Endodermal cell (in vitro differentiated cells): ENCODE measurements at regions not wholly inside any gene's neighbourhood (a gene's known extent, or its start where the extent isn't known, plus 50 kb on each side); places are given as distances from the start of the nearest gene placed in this dataset.

Source experiments
- DNase-seq: peaks from one replicate; pipeline ENCODE4 v3.0.0-alpha.2; 2017
- H3K27ac ChIP-seq: 2 replicates; pipeline ENCODE4 v1.5.1; 2013; ENCODE audit warnings: mild to moderate bottlenecking, low read depth, low read length, moderate library complexity
- H3K27me3 ChIP-seq: 2 replicates; pipeline ENCODE4 v1.6.1; 2013; ENCODE audit warnings: mild to moderate bottlenecking, low read length, moderate library complexity; ENCODE audit not compliant: insufficient read depth, control insufficient read depth, poor library complexity, severe bottlenecking
- H3K36me3 ChIP-seq: 2 replicates; pipeline ENCODE4 v1.7.0; 2013; ENCODE audit warnings: mild to moderate bottlenecking, low read length, moderate library complexity; ENCODE audit not compliant: control insufficient read depth, insufficient read depth
- H3K4me1 ChIP-seq: one replicate; pipeline ENCODE4 v1.7.0; 2013; ENCODE audit warnings: low read length; ENCODE audit not compliant: control insufficient read depth, insufficient read depth
- H3K4me3 ChIP-seq: 2 replicates; pipeline ENCODE4 v1.5.1; 2013; ENCODE audit warnings: mild to moderate bottlenecking, low read length, moderate library complexity
- H3K9ac ChIP-seq: 2 replicates; pipeline ENCODE4 v1.6.1; 2013; ENCODE audit warnings: mild to moderate bottlenecking, low read length, moderate library complexity; ENCODE audit not compliant: poor library complexity, severe bottlenecking; ENCODE audit errors: extremely low read depth
- H3K9me3 ChIP-seq: 2 replicates; pipeline ENCODE4 v1.6.1; 2013; ENCODE audit warnings: mild to moderate bottlenecking, low read length, moderate library complexity; ENCODE audit not compliant: control insufficient read depth
- H3K27ac Mint-ChIP-seq: 2 replicates; pipeline ENCODE4 v1.8.0; 2020; ENCODE audit warnings: mixed read lengths
- H3K27me3 Mint-ChIP-seq: 2 replicates; pipeline ENCODE4 v1.8.0; 2021; ENCODE audit warnings: mild to moderate bottlenecking, mixed read lengths; ENCODE audit not compliant: insufficient read depth
- H3K36me3 Mint-ChIP-seq: 2 replicates; pipeline ENCODE4 v1.8.0; 2020; ENCODE audit warnings: low read depth, mixed read lengths
- H3K4me1 Mint-ChIP-seq: 2 replicates; pipeline ENCODE4 v1.8.0; 2020; ENCODE audit warnings: mixed read lengths
- H3K4me3 Mint-ChIP-seq: 2 replicates; pipeline ENCODE4 v1.8.0; 2020; ENCODE audit warnings: mild to moderate bottlenecking, moderate library complexity, mixed read lengths
- H3K9me3 Mint-ChIP-seq: 2 replicates; pipeline ENCODE4 v1.8.0; 2020; ENCODE audit warnings: mild to moderate bottlenecking, mixed read lengths
- CTCF ChIP-seq: fragments of 200-600 bp; sonication (generic); conservative IDR thresholded peaks from 2 replicates; pipeline ENCODE4 v1.5.0; 2021; ENCODE audit warnings: antibody characterized with exemption, mild to moderate bottlenecking
- WGBS, 2 experiments: methylation state at CpG; one replicate each; pipeline versions ENCODE4 v1.1.5 to v1.1.7; 2013; ENCODE audit warnings: missing lambda C conversion rate in 2 of 2, mixed read lengths in 1 of 2; ENCODE audit not compliant: insufficient coverage in 1 of 2, insufficient read length in 1 of 2; 5-methylcytosine and 5-hydroxymethylcytosine counted together

- Histone ChIP-seq H3K36me3 (no peaks in the 10 kb centered on the region), H3K27me3 (no peaks in the 10 kb centered on the region), H3K4me1 (peaks cover 10% of the 10 kb centered on the region), H3K9ac (no peak overlapping the region), H3K9me3 (no peaks in the 10 kb centered on the region), H3K4me3 (no peak overlapping the region), H3K27ac (no peak overlapping the region)
- H3K4me1 Mint-ChIP-seq = peaks cover 93% of the 10 kb centered on the region
- no peaks in the 10 kb centered on the region for H3K36me3 Mint-ChIP-seq
- H3K9me3 Mint-ChIP-seq = no peaks in the 10 kb centered on the region
- WGBS, 2 experiments = 92 to 94% methylated on average over 6 of the region's 6 CpGs
- DNase-seq = no peak
- no peak overlapping the region for H3K27ac Mint-ChIP-seq
- no peak for TF ChIP-seq CTCF
- no peaks in the 10 kb centered on the region for H3K27me3 Mint-ChIP-seq
- no peak overlapping the region for H3K4me3 Mint-ChIP-seq
Measured at GRCh38 chr14:22485649-22486048, 103.4 kb downstream of the DAD1 start.

DNA sequence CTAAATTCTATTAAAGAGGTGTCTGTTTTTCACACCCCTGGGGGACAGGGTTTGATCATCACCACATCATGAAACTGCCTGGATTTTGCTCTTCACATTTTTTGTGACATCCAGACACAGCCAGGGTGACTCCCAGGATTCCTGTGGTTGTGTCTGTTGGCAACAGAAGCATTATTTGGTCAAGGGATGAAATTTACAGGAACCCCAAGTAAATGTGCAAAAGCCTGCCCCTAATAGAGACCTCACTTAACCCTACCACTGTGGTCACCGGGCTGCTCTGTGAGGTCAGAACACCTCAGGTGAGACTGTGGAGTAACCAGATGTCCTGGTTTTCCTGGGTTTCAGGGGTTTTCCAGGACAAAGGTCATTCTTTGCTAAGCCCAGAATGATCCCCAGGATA is 103.8 kb downstream of the DAD1 start:
- Histone ChIP-seq H3K4me3 (no peak overlapping the region), H3K9ac (no peak overlapping the region), H3K36me3 (no peaks in the 10 kb centered on the region), H3K9me3 (no peaks in the 10 kb centered on the region), H3K4me1 (peaks cover 10% of the 10 kb centered on the region), H3K27ac (no peak overlapping the region), H3K27me3 (no peaks in the 10 kb centered on the region)
- Mint-ChIP-seq H3K27me3 (no peaks in the 10 kb centered on the region), H3K4me1 (peaks cover 94% of the 10 kb centered on the region), H3K4me3 (no peak overlapping the region), H3K36me3 (no peaks in the 10 kb centered on the region), H3K9me3 (no peaks in the 10 kb centered on the region), H3K27ac (no peak overlapping the region)
- TF ChIP-seq CTCF = no peak
- WGBS, 2 experiments = 83 to 86% methylated on average over 1 of the region's 1 CpG
- no peak for DNase-seq

DNA sequence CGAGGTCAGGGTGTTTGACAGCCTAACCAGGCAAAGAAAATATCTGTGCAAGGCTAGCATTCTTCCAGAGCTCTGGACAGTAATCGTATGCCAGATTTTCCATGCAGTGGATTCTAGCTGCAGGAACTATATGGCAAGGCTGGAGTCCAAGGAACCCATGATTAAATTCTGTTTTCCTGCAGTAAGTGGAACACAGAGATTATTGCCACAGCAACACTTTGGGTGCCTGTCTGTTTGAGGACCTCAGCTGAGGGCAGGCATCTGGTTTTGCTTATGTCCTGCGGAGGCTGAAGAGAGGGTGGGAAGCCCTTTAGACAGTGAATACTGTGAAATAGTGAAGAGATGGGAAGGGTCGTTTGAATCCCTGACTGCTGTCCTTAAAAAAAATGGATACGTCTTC is 104.4 kb downstream of the DAD1 start:
- Mint-ChIP-seq H3K36me3 (no peaks in the 10 kb centered on the region), H3K9me3 (no peaks in the 10 kb centered on the region), H3K4me3 (no peak overlapping the region), H3K27ac (no peak overlapping the region), H3K27me3 (no peaks in the 10 kb centered on the region), H3K4me1 (peaks cover 94% of the 10 kb centered on the region)
- TF ChIP-seq CTCF = no peak
- WGBS, 2 experiments = 90 to 91% methylated on average over 4 to 5 of the region's 5 CpGs
- H3K4me1 ChIP-seq = peaks cover 13% of the 10 kb centered on the region
- no peak overlapping the region for H3K27ac ChIP-seq
- H3K9me3 ChIP-seq = no peaks in the 10 kb centered on the region
- no peak overlapping the region for H3K9ac ChIP-seq
- no peaks in the 10 kb centered on the region for H3K36me3 ChIP-seq
- H3K27me3 ChIP-seq = no peaks in the 10 kb centered on the region
- DNase-seq = no peak
- H3K4me3 ChIP-seq = no peak overlapping the region
